B cell (primary cell): ENCODE measurements at regions not wholly inside any gene's neighbourhood (a gene's known extent, or its start where the extent isn't known, plus 50 kb on each side); places are given as distances from the start of the nearest gene placed in this dataset.

ENCODE experiments used
- EZH2 ChIP-seq: IDR thresholded peaks from 2 replicates; pipeline ENCODE4 v1.6.1; 2012; ENCODE audit warnings: borderline replicate concordance, low read depth, mild to moderate bottlenecking, moderate library complexity, low read length; ENCODE audit not compliant: insufficient read depth, poor library complexity, severe bottlenecking
- TF ChIP-seq, protein P1 (sequence below): fragments of 200-600 bp; IDR thresholded peaks from one replicate; pipeline ENCODE4 v1.8.0; 2022; ENCODE audit warnings: antibody characterized with exemption, mild to moderate bottlenecking

- TF ChIP-seq EZH2: no peak
- TF ChIP-seq, protein P1, sequence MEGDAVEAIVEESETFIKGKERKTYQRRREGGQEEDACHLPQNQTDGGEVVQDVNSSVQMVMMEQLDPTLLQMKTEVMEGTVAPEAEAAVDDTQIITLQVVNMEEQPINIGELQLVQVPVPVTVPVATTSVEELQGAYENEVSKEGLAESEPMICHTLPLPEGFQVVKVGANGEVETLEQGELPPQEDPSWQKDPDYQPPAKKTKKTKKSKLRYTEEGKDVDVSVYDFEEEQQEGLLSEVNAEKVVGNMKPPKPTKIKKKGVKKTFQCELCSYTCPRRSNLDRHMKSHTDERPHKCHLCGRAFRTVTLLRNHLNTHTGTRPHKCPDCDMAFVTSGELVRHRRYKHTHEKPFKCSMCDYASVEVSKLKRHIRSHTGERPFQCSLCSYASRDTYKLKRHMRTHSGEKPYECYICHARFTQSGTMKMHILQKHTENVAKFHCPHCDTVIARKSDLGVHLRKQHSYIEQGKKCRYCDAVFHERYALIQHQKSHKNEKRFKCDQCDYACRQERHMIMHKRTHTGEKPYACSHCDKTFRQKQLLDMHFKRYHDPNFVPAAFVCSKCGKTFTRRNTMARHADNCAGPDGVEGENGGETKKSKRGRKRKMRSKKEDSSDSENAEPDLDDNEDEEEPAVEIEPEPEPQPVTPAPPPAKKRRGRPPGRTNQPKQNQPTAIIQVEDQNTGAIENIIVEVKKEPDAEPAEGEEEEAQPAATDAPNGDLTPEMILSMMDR: no peak
Observed at GRCh38 chr3:24578951-24579421, 84.3 kb upstream of the THRB start.
